ENCODE measurements at regions not wholly inside any gene's neighbourhood (a gene's known extent, or its start where the extent isn't known, plus 50 kb on each side); places are given as distances from the start of the nearest gene placed in this dataset.

- DNase-seq (ENCODE audit: low read depth in 1 of 2, low spot score in 1 of 2) = no peak
- H3K27me3 ChIP-seq (ENCODE audit: insufficient read depth, poor library complexity, severe bottlenecking) = no peaks in the 10 kb centered on the region
- TF ChIP-seq CTCF (IDR thresholded peaks at IDR 0.05; ENCODE audit: insufficient read depth, low read length) = no peak
- no peak for TF ChIP-seq GABPA (IDR thresholded peaks at IDR 0.05; ENCODE audit: low read depth)
- TF ChIP-seq REST (IDR thresholded peaks at IDR 0.05; ENCODE audit: insufficient replicate concordance, low read depth) = no peak
- no peak for TF ChIP-seq POLR2AphosphoS5 (IDR thresholded peaks at IDR 0.05; ENCODE audit: low read depth)
- no peak for TF ChIP-seq SPI1 (IDR thresholded peaks at IDR 0.05; ENCODE audit: borderline replicate concordance, low read depth)
- no peak overlapping the region for H3K27ac ChIP-seq (replicated peaks)
- H3K4me3 ChIP-seq (replicated peaks; ENCODE audit: insufficient read depth, low read length) = no peak overlapping the region
Measured at GRCh38 chr3:106083854-106084253, 215.0 kb upstream of the CBLB start.

GRCh38 chr3:106086038-106086437 is 217.2 kb upstream of the CBLB start:
- TF ChIP-seq CTCF (IDR thresholded peaks at IDR 0.05; ENCODE audit: insufficient read depth, low read length) (no peak), REST (IDR thresholded peaks at IDR 0.05; ENCODE audit: insufficient replicate concordance, low read depth) (no peak), POLR2AphosphoS5 (IDR thresholded peaks at IDR 0.05; ENCODE audit: low read depth) (no peak), SPI1 (IDR thresholded peaks at IDR 0.05; ENCODE audit: borderline replicate concordance, low read depth) (no peak)
- DNase-seq (ENCODE audit: low read depth in 1 of 2, low spot score in 1 of 2) = no peak
- Histone ChIP-seq H3K27ac (replicated peaks) (no peak overlapping the region), H3K4me3 (replicated peaks; ENCODE audit: insufficient read depth, low read length) (no peak overlapping the region), H3K27me3 (ENCODE audit: insufficient read depth, poor library complexity, severe bottlenecking) (no peaks in the 10 kb centered on the region)

GRCh38 chr3:106086636-106087035 is 217.8 kb upstream of the CBLB start:
- H3K4me3 ChIP-seq (replicated peaks; ENCODE audit: insufficient read depth, low read length) = no peak overlapping the region
- no peak for DNase-seq (ENCODE audit: low read depth in 1 of 2, low spot score in 1 of 2)
- TF ChIP-seq CTCF (IDR thresholded peaks at IDR 0.05; ENCODE audit: insufficient read depth, low read length) = no peak
- no peak for TF ChIP-seq GABPA (IDR thresholded peaks at IDR 0.05; ENCODE audit: low read depth)
- TF ChIP-seq POLR2AphosphoS5 (IDR thresholded peaks at IDR 0.05; ENCODE audit: low read depth) = no peak
- TF ChIP-seq REST (IDR thresholded peaks at IDR 0.05; ENCODE audit: insufficient replicate concordance, low read depth) = no peak
- TF ChIP-seq SPI1 (IDR thresholded peaks at IDR 0.05; ENCODE audit: borderline replicate concordance, low read depth) = no peak
- no peaks in the 10 kb centered on the region for H3K27me3 ChIP-seq (ENCODE audit: insufficient read depth, poor library complexity, severe bottlenecking)
- H3K27ac ChIP-seq (replicated peaks) = no peak overlapping the region

All from HL-60 (cell line).